Gastroesophageal sphincter (tissue), 3 donors: ENCODE measurements at regions not wholly inside any gene's neighbourhood (a gene's known extent, or its start where the extent isn't known, plus 50 kb on each side); places are given as distances from the start of the nearest gene placed in this dataset.

Experiments
- EP300 ChIP-seq: sonication (generic); formaldehyde crosslinking; IDR thresholded peaks from one replicate; pipeline ENCODE4 v1.6.1; 2017; ENCODE audit warnings: antibody characterized with exemption, mild to moderate bottlenecking
- TF ChIP-seq, protein P1 (sequence below), 4 experiments: fragments of 200-600 bp in 2 of 4; fragments of 450-650 bp in 2 of 4; sonication (generic) in 1 of 4; IDR thresholded peaks; one replicate each; pipeline ENCODE4 v1.5.1; 2017 to 2019; ENCODE audit warnings: antibody characterized with exemption in 4 of 4, mild to moderate bottlenecking in 2 of 4, moderate library complexity in 2 of 4

DNA sequence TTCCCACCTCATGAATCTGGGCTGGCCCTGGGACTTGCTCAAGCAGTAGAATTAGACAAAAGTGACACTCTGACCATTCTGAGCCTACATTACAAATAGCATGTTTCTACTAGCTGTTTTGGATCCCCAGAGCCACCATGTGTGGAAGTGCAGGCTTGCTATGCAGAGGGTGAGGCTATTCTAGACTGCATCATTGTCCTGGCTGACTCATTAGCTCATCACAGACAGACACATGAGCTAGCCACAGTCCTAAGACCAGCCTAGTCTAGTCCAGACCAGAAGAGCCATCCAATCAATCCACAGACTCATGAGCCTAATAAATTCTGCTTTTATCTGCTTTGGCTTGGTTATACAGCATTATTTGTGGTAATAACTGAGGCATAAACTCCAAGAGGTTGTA is 351.9 kb downstream of the PRELID2 start:
- TF ChIP-seq, protein P1, sequence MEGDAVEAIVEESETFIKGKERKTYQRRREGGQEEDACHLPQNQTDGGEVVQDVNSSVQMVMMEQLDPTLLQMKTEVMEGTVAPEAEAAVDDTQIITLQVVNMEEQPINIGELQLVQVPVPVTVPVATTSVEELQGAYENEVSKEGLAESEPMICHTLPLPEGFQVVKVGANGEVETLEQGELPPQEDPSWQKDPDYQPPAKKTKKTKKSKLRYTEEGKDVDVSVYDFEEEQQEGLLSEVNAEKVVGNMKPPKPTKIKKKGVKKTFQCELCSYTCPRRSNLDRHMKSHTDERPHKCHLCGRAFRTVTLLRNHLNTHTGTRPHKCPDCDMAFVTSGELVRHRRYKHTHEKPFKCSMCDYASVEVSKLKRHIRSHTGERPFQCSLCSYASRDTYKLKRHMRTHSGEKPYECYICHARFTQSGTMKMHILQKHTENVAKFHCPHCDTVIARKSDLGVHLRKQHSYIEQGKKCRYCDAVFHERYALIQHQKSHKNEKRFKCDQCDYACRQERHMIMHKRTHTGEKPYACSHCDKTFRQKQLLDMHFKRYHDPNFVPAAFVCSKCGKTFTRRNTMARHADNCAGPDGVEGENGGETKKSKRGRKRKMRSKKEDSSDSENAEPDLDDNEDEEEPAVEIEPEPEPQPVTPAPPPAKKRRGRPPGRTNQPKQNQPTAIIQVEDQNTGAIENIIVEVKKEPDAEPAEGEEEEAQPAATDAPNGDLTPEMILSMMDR (IDR thresholded peaks at IDR 0.05), result no peak
- TF ChIP-seq EP300, result no peak
